ENCODE measurements at regions not wholly inside any gene's neighbourhood (a gene's known extent, or its start where the extent isn't known, plus 50 kb on each side); places are given as distances from the start of the nearest gene placed in this dataset.

DNA sequence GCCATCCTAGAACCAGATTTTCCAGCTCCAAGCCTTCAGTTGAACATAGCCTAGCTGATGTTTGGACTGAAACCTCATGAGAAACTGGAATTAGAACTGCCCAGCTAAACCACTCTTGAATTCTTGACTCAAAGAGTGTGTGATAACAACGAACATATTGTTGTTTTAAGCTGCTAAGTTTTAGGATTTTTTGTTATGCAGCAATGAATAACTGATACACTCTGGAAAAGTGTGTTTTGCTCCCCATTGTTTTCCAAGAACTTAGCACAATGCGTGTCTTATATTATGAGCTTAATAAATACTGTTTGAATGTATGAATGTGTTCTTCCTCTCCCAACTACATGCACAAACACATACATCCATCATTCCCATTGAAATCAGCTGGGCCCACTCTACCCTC is 379.6 kb downstream of the EDEM1 start:
- TF ChIP-seq, protein P1, sequence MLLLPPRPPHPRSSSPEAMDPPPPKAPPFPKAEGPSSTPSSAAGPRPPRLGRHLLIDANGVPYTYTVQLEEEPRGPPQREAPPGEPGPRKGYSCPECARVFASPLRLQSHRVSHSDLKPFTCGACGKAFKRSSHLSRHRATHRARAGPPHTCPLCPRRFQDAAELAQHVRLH (CRISPR knock-in tag; IDR thresholded peaks at IDR 0.05; ENCODE audit: borderline replicate concordance, low read depth), result no peak
- no peak for TF ChIP-seq ZNF768 (CRISPR knock-in tag; IDR thresholded peaks at IDR 0.05)
- TF ChIP-seq ETV5 (CRISPR knock-in tag; IDR thresholded peaks at IDR 0.05; ENCODE audit: borderline replicate concordance), result no peak
- TF ChIP-seq NFKB2 (CRISPR knock-in tag; IDR thresholded peaks at IDR 0.05; ENCODE audit: borderline replicate concordance), result no peak
- intact Hi-C loops (cut with micrococcal nuclease; ENCODE audit: unreplicated experiment) (loop anchor here (10.0 kb wide), 1 partner anchor 1228 kb away; no protein-coding TSS in a partner anchor), in situ Hi-C loops (cut with HindIII; ENCODE audit: extremely low pct_ligation_motif_present, low pct_unique_long_range_greater_than_20kb) (no loop called here)
- no peaks in the 10 kb centered on the region for H3K4me1 ChIP-seq (ENCODE audit: insufficient read depth, low read length)
- ATAC-seq (no peak), DNase-seq (ENCODE audit: low spot score) (no peak), FAIRE-seq (no peak)
- H3K4me2 ChIP-seq (ENCODE audit: low read depth, low read length), result no peak overlapping the region
- no peaks in the 10 kb centered on the region for H3K27me3 ChIP-seq (ENCODE audit: control insufficient read depth in 1 of 2, insufficient read depth in 2 of 2, low read length in 2 of 2)
- H2AFZ ChIP-seq (ENCODE audit: low read length), result no peak overlapping the region
- no peaks in the 10 kb centered on the region for H3K79me2 ChIP-seq (ENCODE audit: insufficient read depth, low read length)
- H3K36me3 ChIP-seq (replicated peaks in 1 of 2; ENCODE audit: control insufficient read depth in 1 of 2, insufficient read depth in 2 of 2, low read length in 2 of 2), result no peaks in the 10 kb centered on the region
- no peak overlapping the region for H3K27ac ChIP-seq (ENCODE audit: extremely low read length, insufficient read depth, low read length)
- no peak overlapping the region for H3K9ac ChIP-seq (ENCODE audit: insufficient read depth, low read depth, low read length)
- no peaks in the 10 kb centered on the region for H3K9me3 ChIP-seq (ENCODE audit: low read length)
- 17% methylated on average over 2 of the region's 2 CpGs for WGBS (ENCODE audit: low lambda C conversion rate)
- H3K4me3 ChIP-seq (replicated peaks in 1 of 3; ENCODE audit: insufficient read depth in 1 of 3, low read depth in 2 of 3, low read length in 3 of 3), result no peak overlapping the region
- ChIA-PET POLR2A (no interaction called here), CTCF (ENCODE audit: low intra/inter-chr PET ratio, low total read pairs) (no interaction called here)
- BruUV-seq (replicated peaks), result no TSS peak
- no peaks in the 10 kb centered on the region for H4K20me1 ChIP-seq (ENCODE audit: insufficient read depth, low read length)

DNA sequence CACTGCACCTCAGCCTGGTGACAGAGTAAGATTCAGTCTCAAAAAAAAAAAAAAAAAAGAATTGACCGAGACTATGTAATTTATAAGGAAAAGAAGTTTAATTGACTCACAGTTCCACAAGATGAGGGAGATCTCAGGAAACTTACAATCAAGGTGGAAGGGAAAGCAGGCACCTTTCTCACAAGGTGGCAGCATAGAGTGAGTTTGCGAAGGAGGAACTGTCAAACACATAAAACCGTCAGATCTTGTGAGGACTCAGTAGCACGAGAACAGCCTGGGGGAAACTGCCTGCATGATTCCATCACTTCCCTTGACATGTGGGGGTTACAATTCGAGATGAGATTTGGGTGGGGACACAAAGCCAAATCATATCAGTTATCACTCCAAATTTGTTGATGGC is 380.9 kb downstream of the EDEM1 start:
- in situ Hi-C loops (cut with HindIII; ENCODE audit: extremely low pct_ligation_motif_present, low pct_unique_long_range_greater_than_20kb) (no loop called here), intact Hi-C loops (cut with micrococcal nuclease; ENCODE audit: unreplicated experiment) (loop anchor here (1.0 to 10.0 kb wide), 2 partner anchors 263 to 1226 kb away; no protein-coding TSS in a partner anchor)
- Histone ChIP-seq H3K9ac (ENCODE audit: insufficient read depth, low read depth, low read length) (no peak overlapping the region), H3K4me1 (ENCODE audit: insufficient read depth, low read length) (no peaks in the 10 kb centered on the region), H3K36me3 (replicated peaks in 1 of 2; ENCODE audit: control insufficient read depth in 1 of 2, insufficient read depth in 2 of 2, low read length in 2 of 2) (no peaks in the 10 kb centered on the region), H3K4me2 (ENCODE audit: low read depth, low read length) (no peak overlapping the region), H3K79me2 (ENCODE audit: insufficient read depth, low read length) (no peaks in the 10 kb centered on the region), H3K27me3 (ENCODE audit: control insufficient read depth in 1 of 2, insufficient read depth in 2 of 2, low read length in 2 of 2) (no peaks in the 10 kb centered on the region), H3K27ac (ENCODE audit: extremely low read length, insufficient read depth, low read length) (no peak overlapping the region), H2AFZ (ENCODE audit: low read length) (no peak overlapping the region), H3K9me3 (ENCODE audit: low read length) (no peaks in the 10 kb centered on the region), H3K4me3 (replicated peaks in 1 of 3; ENCODE audit: insufficient read depth in 1 of 3, low read depth in 2 of 3, low read length in 3 of 3) (no peak overlapping the region), H4K20me1 (ENCODE audit: insufficient read depth, low read length) (no peaks in the 10 kb centered on the region)
- 3% methylated on average over 5 of the region's 5 CpGs for WGBS (ENCODE audit: low lambda C conversion rate)
- CTCF ChIA-PET (ENCODE audit: low intra/inter-chr PET ratio, low total read pairs), result no interaction called here
- ATAC-seq (0 out of 3 replicates have a peak, but pooled peaks have one; percentile 31), FAIRE-seq (no peak), DNase-seq (ENCODE audit: low spot score) (peak; percentile 2)
- POLR2A ChIA-PET, result no interaction called here
- TF ChIP-seq, protein P2, sequence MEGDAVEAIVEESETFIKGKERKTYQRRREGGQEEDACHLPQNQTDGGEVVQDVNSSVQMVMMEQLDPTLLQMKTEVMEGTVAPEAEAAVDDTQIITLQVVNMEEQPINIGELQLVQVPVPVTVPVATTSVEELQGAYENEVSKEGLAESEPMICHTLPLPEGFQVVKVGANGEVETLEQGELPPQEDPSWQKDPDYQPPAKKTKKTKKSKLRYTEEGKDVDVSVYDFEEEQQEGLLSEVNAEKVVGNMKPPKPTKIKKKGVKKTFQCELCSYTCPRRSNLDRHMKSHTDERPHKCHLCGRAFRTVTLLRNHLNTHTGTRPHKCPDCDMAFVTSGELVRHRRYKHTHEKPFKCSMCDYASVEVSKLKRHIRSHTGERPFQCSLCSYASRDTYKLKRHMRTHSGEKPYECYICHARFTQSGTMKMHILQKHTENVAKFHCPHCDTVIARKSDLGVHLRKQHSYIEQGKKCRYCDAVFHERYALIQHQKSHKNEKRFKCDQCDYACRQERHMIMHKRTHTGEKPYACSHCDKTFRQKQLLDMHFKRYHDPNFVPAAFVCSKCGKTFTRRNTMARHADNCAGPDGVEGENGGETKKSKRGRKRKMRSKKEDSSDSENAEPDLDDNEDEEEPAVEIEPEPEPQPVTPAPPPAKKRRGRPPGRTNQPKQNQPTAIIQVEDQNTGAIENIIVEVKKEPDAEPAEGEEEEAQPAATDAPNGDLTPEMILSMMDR (CRISPR knock-in tag; IDR thresholded peaks at IDR 0.05), result peak; percentile 48
- no peak for TF ChIP-seq NR2C2 (CRISPR knock-in tag; IDR thresholded peaks at IDR 0.05; ENCODE audit: borderline replicate concordance)
- TF ChIP-seq STAG1 (CRISPR knock-in tag; IDR thresholded peaks at IDR 0.05), result peak; percentile 47
- BruUV-seq (replicated peaks), result no TSS peak
